Calu3 (cell line): ENCODE measurements at regions not wholly inside any gene's neighbourhood (a gene's known extent, or its start where the extent isn't known, plus 50 kb on each side); places are given as distances from the start of the nearest gene placed in this dataset.

ENCODE experiments used
- BruUV-seq: library from RNA; stranded (reverse); fragments of 400-500 nt; replicated peaks from 2 replicates; lab custom pipeline; 2021; lab: Mats Ljungman, UMichigan
- CTCF ChIA-PET: fragments of 300-600 bp; sonication (Branson Sonifier 250); formaldehyde crosslinking; loops from one replicate; lab custom pipeline; 2022; ENCODE audit warnings: antibody characterized with exemption; lab: Charles Lee
- DNase-seq: peaks from one replicate; pipeline ENCODE4 v3.0.0; 2022
- H3K27ac Mint-ChIP-seq: one replicate; pipeline ENCODE4 v1.8.0; 2022; ENCODE audit warnings: mixed read lengths; ENCODE audit not compliant: unreplicated experiment
- H3K27me3 Mint-ChIP-seq: one replicate; pipeline ENCODE4 v1.8.0; 2022; ENCODE audit warnings: mixed read lengths; ENCODE audit not compliant: unreplicated experiment
- H3K36me3 Mint-ChIP-seq: one replicate; pipeline ENCODE4 v1.8.0; 2022; ENCODE audit warnings: mild to moderate bottlenecking, moderate library complexity, mixed read lengths; ENCODE audit not compliant: insufficient read depth, unreplicated experiment
- H3K4me1 Mint-ChIP-seq: one replicate; pipeline ENCODE4 v1.8.0; 2022; ENCODE audit warnings: mild to moderate bottlenecking, low read depth, mixed read lengths; ENCODE audit not compliant: unreplicated experiment
- H3K4me3 Mint-ChIP-seq: one replicate; pipeline ENCODE4 v1.8.0; 2022; ENCODE audit warnings: mild to moderate bottlenecking, low read depth, moderate library complexity, mixed read lengths; ENCODE audit not compliant: unreplicated experiment
- H3K9me3 Mint-ChIP-seq: one replicate; pipeline ENCODE4 v1.8.0; 2022; ENCODE audit warnings: low read depth, mixed read lengths; ENCODE audit not compliant: unreplicated experiment
- CTCF ChIP-seq: fragments of 200-600 bp; IDR thresholded peaks from one replicate; pipeline ENCODE4 v1.8.0; 2022; ENCODE audit warnings: antibody characterized with exemption; ENCODE audit not compliant: unreplicated experiment
- intact Hi-C: fragments of 100-400 bp; cut with micrococcal nuclease; formaldehyde crosslinking; loops from one replicate; pipeline ENCODE4 v1.10.0; 2022; ENCODE audit not compliant: unreplicated experiment

- no peaks in the 10 kb centered on the region for H3K9me3 Mint-ChIP-seq
- no peaks in the 10 kb centered on the region for H3K27me3 Mint-ChIP-seq
- no peak for TF ChIP-seq CTCF
- no peaks in the 10 kb centered on the region for H3K4me1 Mint-ChIP-seq
- H3K27ac Mint-ChIP-seq: no peak overlapping the region
- BruUV-seq: no TSS peak
- no peaks in the 10 kb centered on the region for H3K36me3 Mint-ChIP-seq
- CTCF ChIA-PET: interaction anchor here (0.7 kb wide), 1 partner anchor 8 kb away, joined by 7 read pairs; no protein-coding TSS in a partner anchor
- H3K4me3 Mint-ChIP-seq: no peak overlapping the region
- intact Hi-C loops: no loop called here
- no peak for DNase-seq
Measured at GRCh38 chr11:96798445-96798844, 408.6 kb downstream of the JRKL start.

GRCh38 chr11:96815236-96815635 is 425.4 kb downstream of the JRKL start:
- CTCF ChIA-PET: no interaction called here
- BruUV-seq: no TSS peak
- no peaks in the 10 kb centered on the region for H3K9me3 Mint-ChIP-seq

DNA sequence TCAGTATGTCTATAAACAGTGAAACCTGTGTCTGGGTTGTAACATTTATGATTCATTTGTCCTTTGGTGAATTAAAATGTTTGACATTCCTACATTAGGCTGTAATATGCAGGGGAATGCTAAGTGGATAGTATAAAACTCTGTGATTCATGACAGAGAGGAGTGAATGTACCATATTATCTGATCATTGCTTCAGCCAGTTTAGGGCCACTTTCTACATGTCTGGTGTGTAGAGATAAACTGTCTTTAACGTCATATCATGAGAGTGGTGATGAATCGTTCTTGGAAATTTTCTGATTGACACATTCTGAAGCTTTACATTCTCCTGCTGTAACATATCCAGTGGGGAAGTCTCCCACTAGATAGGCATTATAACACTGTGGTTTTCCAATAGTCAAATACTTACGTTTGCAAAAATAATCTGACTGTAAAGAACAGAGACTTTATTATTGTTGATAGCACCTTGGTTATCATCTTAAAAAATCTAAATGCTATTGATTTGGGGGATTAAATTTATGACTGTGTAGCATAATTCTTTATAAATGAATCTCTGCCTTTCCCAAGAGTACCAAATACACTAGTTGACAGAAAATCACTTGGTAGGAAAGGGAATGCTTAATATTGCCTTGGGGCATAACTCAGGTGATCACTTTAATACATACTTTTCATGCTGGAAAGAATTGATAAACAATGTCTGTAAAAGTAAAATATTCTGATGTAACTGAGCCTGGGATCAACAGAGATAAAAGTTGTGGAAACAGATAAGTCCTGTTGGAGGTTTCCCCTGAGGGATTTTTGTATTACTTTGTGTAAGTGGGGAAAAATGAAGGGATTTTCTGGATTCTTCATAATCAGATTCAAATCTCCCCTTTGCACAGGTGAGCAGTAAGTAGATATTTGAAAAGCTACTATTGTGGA is 427.9 kb downstream of the JRKL start:
- Mint-ChIP-seq H3K27me3 (no peaks in the 10 kb centered on the region), H3K9me3 (no peaks in the 10 kb centered on the region), H3K27ac (no peak overlapping the region), H3K4me3 (no peak overlapping the region), H3K4me1 (no peaks in the 10 kb centered on the region), H3K36me3 (no peaks in the 10 kb centered on the region)
- no peak for TF ChIP-seq CTCF
- CTCF ChIA-PET: no interaction called here
- DNase-seq: no peak
- no TSS peak for BruUV-seq
- intact Hi-C loops: no loop called here

More at GRCh38 chr11:96815236-96815635, 425.4 kb downstream of the JRKL start:
- Mint-ChIP-seq H3K27ac (no peak overlapping the region), H3K4me1 (no peaks in the 10 kb centered on the region), H3K4me3 (no peak overlapping the region), H3K36me3 (no peaks in the 10 kb centered on the region), H3K27me3 (no peaks in the 10 kb centered on the region)
- intact Hi-C loops: no loop called here
- DNase-seq: no peak
- no peak for TF ChIP-seq CTCF

GRCh38 chr11:96827164-96827563 is 437.4 kb downstream of the JRKL start:
- no peak for TF ChIP-seq CTCF
- peaks cover 15% of the 10 kb centered on the region for H3K27me3 Mint-ChIP-seq
- no peaks in the 10 kb centered on the region for H3K36me3 Mint-ChIP-seq
- H3K4me1 Mint-ChIP-seq: no peaks in the 10 kb centered on the region
- no peak overlapping the region for H3K27ac Mint-ChIP-seq
- no peak overlapping the region for H3K4me3 Mint-ChIP-seq
- DNase-seq: no peak
- intact Hi-C loops: no loop called here
- no peaks in the 10 kb centered on the region for H3K9me3 Mint-ChIP-seq
- no TSS peak for BruUV-seq
- CTCF ChIA-PET: no interaction called here
